NCI-H2227 treated with DMSO at 0.1 percent for 48 hours (cell line): ENCODE measurements at regions not wholly inside any gene's neighbourhood (a gene's known extent, or its start where the extent isn't known, plus 50 kb on each side); places are given as distances from the start of the nearest gene placed in this dataset.
A peak's percentile ranks its signal among the peaks of the same experiment; 100 is the strongest.

Experiments used
- DNase-seq: peaks from one replicate; lab custom pipeline; 2025; lab: John Stamatoyannopoulos, UW

DNA sequence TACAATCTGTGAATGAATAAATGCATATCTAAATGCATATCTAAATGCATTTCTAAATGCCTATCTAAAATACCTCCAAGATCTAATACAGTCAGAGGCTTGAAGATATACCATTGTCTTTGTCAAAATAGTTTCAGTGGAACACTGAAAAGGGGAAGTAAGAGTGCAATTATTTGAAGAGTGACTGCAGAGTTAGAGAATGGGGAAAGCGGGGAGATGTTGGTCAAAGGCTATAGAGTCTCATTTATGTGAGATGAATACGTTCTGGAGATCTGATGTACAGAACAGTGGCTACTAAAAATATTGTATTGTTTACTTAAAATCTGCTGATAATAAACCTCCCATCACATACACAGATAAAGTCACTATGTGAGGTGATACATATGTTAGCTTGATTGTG is 1126.2 kb upstream of the CDH9 start:
- no peak for DNase-seq

DNA sequence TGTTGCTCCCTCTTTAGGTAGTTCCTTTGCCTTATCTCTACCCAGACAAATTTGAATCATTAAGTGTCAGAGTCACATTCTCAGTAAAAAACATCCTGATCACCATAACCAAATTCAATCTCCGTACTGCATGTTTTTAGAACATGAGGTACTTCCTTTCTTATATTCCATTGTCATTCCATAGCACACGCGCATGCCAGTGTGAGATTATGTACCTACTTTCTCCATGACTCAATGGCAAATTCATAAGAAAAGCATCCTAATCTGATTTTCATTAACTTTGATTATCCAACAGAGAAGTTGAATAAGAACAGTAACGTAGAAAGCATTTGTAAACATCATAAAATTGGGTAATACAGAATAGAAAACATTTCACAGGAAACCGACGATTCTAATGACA is 1118.6 kb upstream of the CDH9 start:
- no peak for DNase-seq

DNA sequence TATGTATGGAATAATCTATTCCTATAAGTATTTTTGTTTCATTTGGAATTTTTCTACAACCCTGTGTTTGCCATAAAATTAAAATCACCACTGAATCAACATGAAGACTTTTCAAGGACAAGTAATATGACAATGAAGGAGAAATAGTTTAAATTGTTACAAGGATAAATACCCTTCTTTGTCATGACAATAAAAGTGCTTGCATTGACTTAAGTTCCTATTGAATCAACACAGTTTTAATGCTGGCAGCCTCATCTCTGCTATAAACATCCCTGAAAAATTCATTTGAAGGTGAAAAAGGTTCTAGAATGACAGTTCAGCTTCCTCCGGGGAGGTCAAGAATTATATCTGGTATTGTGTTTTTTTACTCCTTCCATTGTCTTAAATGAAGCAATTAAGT is 1105.1 kb upstream of the CDH9 start:
- DNase-seq = no peak

DNA sequence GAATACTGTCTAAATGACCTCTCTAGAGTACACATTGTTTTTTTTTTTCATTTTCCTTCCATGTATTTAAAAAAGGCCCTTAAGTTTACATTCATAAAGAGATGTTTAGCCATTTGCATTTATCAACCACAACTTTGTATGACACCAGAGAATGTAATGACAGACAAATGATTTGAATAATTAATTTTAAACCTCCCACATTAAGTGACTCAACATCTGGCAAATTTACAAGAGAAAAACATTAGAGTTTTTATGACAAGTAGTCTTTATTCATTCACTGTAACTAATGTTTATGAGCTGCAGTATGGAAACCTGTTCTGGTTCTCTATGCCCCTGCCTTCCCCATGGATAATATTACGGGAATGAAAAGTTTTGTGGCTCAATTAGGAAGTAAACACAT is 1093.8 kb upstream of the CDH9 start:
- no peak for DNase-seq

DNA sequence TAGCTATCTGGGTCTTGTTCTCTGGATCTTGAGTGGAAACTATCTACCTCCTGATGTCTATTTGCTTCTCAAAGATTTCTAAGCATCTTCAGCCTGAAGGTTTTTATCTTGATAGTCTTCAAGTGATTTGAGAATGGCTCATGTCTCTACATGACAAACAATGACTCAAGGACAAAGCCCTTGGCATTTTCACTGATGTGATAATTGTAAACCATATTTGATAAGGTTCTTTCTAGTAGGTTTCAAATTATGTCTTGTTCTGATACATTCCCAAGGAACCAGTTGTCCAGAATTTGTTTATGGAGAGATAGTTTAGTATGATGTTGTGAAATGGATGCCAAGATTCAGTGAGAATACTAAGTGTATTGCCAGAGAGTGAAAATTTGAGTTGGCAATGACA is 1079.3 kb upstream of the CDH9 start:
- no peak for DNase-seq

DNA sequence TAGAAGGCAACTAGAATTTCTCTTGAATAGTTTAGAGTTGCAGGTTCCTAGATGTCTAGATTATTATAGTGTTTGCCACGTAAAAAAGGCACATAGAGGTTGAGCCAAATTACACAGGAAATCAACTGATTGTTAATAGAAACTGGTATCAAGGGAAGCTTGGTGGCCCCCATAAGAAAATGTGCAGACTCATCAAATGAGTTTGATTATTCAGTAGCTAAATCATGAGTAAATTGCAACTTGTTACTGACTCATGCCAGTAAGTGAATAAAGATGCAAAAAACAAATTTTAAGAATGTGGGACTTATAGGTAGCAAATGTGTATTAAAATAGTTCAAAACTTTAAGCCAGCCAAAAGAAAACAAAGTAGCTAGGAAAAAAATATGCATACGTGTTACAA is 1078.9 kb upstream of the CDH9 start:
- DNase-seq = no peak

DNA sequence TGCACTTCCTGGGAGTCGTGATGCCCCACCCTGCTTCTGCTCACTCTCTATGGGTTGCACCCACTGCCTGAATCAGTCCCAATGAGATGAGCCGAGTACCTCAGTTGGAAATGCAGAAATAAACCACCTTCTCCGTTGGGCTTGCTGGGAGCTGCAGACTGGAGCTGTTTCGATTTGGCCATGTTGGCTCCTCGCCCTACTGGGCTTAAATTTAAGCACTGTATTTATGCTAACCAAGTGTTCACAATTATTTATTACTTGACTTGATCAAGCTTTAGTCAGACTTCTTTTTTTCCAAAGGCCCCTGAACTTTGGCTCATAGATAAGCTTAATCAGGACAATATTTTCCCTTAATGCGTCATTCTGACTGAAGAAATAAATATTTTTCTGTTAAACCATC is 1072.4 kb upstream of the CDH9 start:
- no peak for DNase-seq

DNA sequence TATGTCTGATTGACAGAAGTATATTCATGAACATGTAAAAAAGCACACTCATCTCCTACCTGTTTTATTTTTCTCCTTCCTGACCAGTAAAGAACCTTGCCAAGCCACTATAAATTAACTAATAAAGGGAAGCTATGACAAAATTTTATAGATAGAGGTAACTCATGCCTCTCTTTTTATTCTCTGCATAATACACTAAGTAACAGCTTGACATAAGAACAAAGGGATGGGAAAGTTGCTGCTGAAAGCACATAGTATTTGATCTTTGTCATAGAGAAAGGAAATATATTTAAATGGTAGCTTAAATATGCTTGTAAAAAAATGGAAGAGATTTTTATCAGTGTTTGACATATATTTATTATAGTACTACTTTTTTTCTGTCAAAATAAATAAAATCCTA is 1065.7 kb upstream of the CDH9 start:
- no peak for DNase-seq

DNA sequence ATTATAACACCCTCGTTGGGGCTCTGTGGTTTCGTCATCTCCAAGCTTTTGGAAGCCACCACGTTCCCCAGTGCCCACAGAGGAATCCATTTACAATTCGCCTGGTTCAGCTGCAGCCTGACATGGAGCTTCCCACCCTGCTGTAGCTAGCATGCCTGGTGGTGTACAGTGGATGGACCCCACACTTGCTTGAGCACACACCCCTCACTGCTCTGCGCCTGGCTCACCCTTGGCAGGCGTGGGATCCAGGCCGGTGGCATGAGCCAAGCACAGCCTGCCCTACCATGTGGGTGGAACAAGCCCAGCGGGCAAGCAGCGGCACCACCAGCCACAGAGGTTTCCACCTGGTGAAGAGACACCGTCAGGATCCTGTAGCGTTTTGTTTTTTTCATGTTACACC is 1045.7 kb upstream of the CDH9 start:
- DNase-seq = no peak

DNA sequence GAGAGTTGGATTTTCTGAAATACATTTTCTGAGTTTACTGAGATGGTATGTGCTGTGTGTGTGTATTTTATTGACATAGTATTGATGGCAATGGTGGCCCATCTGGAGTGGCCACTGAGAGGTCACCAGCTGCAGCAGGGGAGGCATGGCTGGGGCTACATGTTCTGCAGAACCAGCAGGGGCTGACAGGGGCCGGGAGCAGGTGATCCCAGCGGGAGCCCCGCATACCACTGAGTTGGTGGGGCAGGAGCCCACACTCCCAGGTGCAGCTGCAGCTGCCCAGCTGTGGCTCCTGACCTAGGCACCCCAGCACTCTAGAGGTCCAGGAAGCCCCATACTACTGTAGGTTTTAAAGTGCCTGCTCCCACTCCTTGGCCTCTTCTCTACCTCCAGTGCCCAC is 1044.2 kb upstream of the CDH9 start:
- DNase-seq = no peak

DNA sequence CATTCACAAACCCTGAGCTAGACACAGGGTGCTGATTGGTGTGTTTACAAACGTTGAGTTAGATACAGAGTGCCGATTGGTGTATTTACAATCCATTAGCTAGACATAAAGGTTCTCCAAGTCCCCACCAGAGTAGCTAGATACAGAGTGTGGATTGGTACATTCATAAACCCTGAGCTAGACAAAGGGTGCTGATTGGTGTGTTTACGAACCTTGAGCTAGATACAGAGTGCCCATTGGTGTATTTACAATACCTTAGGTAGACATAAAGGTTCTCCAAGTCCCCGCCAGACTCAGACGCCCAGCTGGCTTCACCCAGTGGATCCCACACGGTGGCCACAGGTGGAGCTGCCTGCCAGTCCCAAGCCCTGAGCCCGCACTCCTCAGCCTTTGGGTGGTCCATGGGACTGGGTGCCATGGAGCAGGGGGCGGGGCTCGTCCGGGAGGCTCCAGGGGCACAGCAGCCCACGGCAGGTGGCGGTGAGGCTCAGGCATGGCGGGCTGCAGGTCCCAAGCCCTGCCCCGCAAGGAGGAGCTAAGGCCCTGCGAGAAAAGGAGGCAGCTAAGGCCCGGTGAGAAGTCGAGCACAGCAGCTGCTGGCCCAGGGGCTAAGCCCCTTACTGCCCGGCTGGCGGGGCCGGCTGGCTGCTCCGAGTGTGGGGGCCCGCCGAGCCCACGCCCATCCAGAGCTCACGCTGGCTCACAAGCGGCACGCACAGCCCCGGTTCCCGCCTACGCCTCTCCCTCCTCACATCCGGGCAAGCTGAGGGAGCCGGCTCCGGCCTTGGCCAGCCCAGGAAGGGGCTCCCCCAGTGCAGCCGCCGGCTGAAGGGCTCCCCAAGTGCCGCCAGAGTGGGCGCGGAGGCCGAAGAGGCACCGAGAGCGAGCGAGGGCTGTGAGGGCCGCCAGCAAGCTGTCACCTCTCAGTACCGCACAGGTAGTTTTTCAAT is 1039.2 kb upstream of the CDH9 start:
- peak; percentile 45 for DNase-seq

DNA sequence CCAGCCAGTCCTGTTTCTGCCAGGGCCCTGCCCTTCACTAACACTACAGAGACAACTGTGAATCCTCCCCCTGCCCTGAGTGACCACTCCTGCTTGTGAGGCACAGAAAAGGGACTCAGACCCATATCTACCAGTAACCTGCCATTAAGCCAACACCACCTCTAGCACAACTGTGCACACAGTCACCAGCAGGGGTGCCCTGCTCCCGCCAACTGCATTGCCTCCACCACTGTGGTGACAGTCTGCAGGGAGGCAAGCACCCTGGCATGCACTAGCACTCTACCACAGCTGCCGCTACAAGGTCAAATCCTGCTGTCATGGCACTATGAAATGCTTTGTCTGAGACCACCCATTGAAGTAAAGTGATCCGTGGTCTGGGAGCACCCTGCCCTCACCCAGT is 1028.5 kb upstream of the CDH9 start:
- DNase-seq = no peak

DNA sequence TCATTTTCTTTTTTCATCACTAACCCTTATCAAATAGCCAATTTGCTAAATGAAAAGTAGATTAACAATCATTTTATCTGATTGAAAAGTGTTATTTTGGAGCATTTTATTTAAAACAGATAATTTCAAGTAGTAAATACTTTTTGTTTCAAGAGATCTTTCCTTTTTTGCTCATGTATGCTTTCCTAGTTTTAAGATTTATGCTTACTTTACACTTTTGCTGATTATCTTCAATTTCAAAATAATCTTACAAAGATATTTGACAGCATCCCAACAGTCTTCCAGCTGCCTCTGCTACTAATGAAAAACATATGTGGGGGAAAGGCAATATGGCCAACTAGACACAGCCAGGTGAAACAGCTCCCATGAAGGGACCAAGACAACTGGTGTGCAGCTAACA is 1027.3 kb upstream of the CDH9 start:
- no peak for DNase-seq

DNA sequence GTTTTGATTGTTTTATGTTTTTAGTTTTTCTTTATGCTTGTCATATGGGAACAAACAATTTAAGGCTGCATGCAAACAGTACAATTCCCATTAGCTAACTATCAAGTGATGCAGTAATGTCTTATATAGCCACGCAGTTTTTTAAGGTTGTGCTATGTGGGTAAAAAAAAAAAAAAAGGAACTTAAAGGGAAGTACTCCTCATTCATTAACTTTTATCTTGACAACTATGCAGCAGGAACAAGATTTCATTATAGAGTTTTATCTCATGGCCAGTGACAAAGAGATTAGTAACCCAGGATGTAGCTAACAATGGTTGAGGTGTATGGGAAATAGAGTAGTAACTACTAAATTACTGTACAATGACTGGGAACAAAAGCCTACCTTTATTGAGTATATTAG is 1008.2 kb upstream of the CDH9 start:
- DNase-seq = no peak

DNA sequence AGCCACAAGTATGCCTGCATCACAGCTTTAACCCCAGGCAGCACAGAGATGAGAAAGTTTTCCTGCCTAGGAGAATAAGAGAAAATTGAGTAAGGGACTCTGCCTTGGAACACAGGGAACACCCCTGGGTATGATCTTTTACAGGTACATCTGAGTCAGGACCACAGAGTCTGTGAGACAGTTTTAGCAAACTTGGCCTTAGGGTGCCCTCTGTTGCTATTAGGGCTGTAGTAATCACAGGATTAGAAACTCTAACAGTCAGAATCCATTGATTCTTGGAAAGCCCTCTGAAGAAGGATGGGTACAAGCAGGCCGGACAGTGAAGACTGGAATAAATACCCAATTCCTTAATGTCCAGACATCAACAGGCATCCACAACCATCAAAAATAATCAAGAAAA is 989.5 kb upstream of the CDH9 start:
- no peak for DNase-seq

DNA sequence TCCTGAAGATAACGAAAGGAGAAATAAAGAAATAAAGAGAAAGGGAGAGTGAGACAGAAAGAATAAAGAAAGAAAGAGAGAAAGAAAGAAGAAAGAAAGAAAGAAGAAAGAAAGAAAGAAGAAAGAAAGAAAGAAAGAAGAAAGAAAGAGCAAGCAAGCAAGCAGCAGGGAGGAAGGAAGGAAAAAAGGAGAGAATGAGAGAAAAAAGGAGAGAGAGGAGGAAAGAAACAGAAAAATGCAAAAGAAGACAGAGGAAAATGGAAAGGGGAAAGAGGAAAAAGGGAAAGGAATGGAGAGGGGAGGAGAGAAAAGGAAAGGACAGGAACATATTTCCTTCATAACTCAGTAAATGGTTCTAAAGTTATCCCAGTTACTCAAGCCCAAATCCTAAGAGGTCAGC is 978.8 kb upstream of the CDH9 start:
- DNase-seq = no peak

DNA sequence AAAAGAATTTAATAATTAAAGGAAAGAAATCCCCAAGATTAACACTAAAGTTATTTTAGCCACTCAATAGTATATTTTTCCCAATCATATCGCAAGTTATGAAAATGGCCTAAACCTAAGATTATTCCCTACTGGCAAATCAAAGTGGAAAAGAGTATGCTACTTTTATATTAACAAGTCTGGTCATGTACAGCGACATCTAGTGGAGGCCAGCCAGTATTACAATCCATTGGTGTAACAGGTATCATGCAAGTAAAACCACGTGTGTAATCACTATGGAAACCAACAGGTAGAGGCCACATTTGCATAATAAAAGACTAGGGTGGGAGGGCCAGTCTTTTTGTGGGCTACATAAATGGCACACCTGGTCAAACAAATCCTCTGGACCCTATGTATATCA is 976.4 kb upstream of the CDH9 start:
- DNase-seq = no peak

DNA sequence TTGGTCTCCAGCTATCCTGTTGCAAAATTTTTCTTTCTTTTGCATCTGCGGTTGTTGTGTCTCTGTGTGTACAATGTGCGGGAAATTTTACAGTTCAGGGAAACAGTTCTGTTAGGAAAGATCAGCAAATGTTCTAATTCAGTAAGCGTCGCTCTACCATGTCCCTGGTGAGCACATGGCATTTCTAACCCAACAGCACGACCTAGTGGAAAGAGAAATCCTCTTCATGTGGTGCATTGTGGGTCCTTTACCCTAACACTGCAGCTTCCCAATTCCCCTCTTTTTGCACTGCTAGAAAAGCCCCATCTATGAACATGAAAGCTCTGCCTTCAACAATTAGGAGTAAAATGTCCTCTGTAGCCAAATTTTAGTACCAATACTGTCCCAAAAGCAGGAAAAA is 974.2 kb upstream of the CDH9 start:
- DNase-seq = no peak

DNA sequence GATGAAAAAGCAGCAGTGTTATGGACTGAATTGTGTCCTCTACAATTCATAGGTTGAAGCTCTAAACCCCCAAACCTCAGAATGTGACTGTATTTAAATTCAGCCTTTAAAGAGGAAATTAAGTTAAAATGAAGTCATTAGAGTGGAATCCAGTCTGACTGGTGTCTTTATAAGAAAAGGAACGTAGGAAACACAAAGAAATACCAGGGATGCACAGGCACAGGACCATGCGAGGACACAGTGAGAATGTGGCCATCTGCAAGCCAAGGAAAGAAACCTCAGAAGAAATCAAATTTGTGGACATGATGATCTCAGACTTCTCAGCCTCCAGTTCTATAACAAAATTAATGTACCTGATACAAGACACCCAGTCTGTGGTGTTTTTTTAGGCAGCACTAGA is 971.2 kb upstream of the CDH9 start:
- no peak for DNase-seq

DNA sequence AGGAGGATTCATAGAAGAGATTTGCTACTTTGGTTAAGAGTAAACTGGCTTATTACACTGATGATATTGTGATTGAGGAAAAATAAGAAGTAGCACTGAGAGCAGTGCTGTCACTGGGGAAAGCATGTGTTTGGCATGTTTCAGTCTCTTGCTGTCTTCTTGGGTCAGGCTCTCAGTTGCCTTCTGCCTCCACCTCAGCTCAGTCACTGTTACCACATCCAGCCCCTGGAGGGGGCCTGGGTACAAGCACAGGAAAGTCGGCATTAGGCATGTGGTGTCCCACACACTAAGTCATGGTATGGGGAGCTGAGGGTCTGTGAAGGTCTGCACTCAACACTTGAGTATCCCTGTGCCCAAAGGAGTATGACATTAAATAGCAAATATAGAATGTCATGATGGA is 958.3 kb upstream of the CDH9 start:
- no peak for DNase-seq

DNA sequence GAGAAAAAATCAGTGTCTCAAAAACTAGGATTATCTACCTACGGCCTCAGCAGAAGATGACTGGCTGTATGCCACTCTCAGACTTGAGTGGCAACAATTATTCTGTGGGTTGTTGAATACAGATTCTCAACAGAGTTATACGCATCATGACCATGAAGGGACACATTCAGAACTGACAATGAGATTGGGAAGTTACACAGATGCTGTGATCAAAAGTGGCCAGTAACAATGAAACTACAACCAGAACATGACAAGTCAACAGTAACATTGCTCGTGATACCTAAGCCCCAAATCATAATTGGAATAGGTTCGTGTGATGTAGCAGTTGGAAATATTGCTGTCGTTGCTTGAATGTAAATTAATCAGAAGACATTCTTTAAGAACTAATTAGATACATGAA is 957.5 kb upstream of the CDH9 start:
- no peak for DNase-seq

DNA sequence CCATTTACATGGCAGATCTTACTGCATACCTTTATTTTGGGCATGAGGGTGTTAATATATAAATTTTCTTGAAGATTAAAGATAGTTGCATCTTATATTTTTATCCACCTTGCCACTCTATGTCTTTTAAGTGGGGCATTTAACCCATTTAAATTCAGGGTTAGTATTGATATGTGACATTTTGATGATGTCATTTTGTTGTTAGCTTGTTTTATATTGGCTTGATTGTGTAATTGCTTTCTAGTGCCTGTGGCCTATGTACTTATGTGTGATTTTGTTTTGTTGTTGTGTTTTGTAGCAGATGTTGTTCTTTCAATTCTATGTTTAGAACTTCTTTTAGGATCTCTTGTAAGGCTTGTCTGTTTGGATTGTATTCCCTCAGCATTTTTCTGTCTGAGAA is 939.9 kb upstream of the CDH9 start:
- DNase-seq = no peak

DNA sequence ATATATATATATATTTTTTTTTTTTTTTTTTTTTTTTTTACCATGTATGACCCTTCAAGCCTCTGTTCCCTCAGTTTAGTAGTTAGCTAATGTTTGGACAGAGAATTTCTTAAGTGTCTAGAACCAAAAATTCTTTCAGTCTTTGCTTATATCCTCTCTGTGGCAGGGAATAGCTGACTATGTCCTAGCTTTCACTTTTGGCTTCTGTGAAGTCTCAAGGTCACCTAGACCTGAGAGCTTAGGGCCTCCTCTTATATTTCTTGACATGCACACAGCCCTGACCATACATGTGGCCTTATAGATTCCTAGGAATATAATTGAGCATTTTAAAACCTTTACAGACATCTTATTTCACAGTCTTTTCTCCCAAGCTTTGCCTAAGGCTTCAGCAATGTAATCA is 930.8 kb upstream of the CDH9 start:
- no peak for DNase-seq

DNA sequence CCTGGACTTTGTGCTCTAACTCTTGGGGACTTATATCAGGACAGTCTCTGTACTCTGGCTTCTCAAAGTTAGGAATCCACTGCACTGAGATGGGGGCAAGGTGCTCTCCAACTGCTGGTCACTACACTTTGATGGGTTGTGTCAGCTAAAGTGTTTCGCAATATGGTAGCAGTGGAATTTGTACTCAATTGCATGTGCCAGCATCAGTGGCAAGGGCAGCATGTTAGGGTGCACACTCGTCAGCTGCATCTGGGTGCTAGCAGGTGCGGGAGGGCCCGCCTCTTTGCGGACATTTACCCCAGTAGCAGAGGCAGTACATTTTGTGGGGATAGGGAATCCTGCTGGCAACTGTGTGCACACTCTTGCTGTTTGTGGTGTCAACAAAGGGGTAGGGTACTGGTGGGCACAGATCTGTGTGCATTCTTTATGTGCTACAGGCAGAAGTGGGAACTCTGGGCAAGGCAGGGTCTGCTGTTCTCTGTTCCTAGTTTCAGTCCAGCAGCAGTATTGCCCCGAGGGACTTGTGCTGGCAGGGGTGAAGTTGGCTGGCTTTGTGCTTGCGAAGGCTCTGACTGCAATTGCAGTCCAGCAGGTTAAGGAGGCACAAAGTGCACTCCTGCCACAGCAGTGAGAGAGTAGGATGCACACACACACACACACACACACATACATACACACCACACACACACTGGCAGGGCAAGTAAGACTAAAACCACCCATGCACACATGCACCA is 924.8 kb upstream of the CDH9 start:
- no peak for DNase-seq
